K562 (cell line): ENCODE measurements at regions not wholly inside any gene's neighbourhood (a gene's known extent, or its start where the extent isn't known, plus 50 kb on each side); places are given as distances from the start of the nearest gene placed in this dataset.

Experiments used
- ATAC-seq: fragments of 200-7000 bp; cut with Tn5 transposase; 3 replicates; pipeline ENCODE4 v1.9.1; 2020; ENCODE audit warnings: moderate library complexity
- BruUV-seq: library from RNA; stranded (reverse); fragments of 400-500 nt; replicated peaks from 2 replicates; lab custom pipeline; 2021; lab: Mats Ljungman, UMichigan
- CTCF ChIA-PET: fragments of 300-600 bp; formaldehyde crosslinking; extraction: SDS; loops from one replicate; lab custom pipeline; 2021; ENCODE audit warnings: low intra/inter-chr PET ratio; lab: Yijun Ruan, JAX
- POLR2A ChIA-PET: fragments of 300-600, 350-650 bp; sonication (Branson Sonifier 250); formaldehyde crosslinking; extraction: SDS; loops from one replicate; lab custom pipeline; 2021; ENCODE audit warnings: antibody characterized with exemption, inconsistent platforms; lab: Yijun Ruan, JAX
- DNase-seq, 4 experiments: peaks; one replicate each; pipeline versions ENCODE4 v3.0.0 to v3.0.0-alpha.2; 2011 to 2018; ENCODE audit warnings: low spot score in 3 of 4, mixed read lengths in 3 of 4; ENCODE audit errors: extremely low read depth in 1 of 4
- FAIRE-seq: peaks from 2 replicates; lab custom pipeline; 2011; peaks lifted over from hg19 to GRCh38; lab: Jason Lieb, UNC
- H2AFZ ChIP-seq: 2 replicates; pipeline ENCODE4 v1.6.0; 2011; ENCODE audit warnings: low read depth, low read length, control low read depth, inconsistent platforms
- H3K27ac ChIP-seq: fragments of 200-600 bp; 3 replicates; pipeline ENCODE4 v1.8.0; 2011; ENCODE audit warnings: low read depth, mild to moderate bottlenecking, control low read depth, inconsistent platforms, low read length, moderate library complexity, mixed read lengths; ENCODE audit errors: extremely low read depth
- H3K27me3 ChIP-seq, 2 experiments: fragments of 300-600 bp in 1 of 2; 2 replicates in 1 of 2; 3 replicates in 1 of 2; pipeline versions ENCODE4 v1.6.0 to v1.8.0; 2011; ENCODE audit warnings: inconsistent platforms in 2 of 2, low read length in 2 of 2, mild to moderate bottlenecking in 1 of 2, mixed read lengths in 1 of 2, moderate library complexity in 1 of 2; ENCODE audit not compliant: control insufficient read depth in 2 of 2, insufficient read depth in 2 of 2
- H3K36me3 ChIP-seq: fragments of 300-600 bp; 3 replicates; pipeline ENCODE4 v1.8.0; 2011; ENCODE audit warnings: mild to moderate bottlenecking, low read length, inconsistent platforms; ENCODE audit not compliant: control insufficient read depth, insufficient read depth
- H3K4me1 ChIP-seq, 2 experiments: fragments of 200-600 bp in 1 of 2; replicated peaks in 1 of 2; 2 replicates in 1 of 2; 3 replicates in 1 of 2; pipeline versions ENCODE4 v1.5.1 to v1.8.0; 2011; ENCODE audit warnings: inconsistent platforms in 2 of 2, low read length in 2 of 2, mild to moderate bottlenecking in 1 of 2, mixed read lengths in 1 of 2, moderate library complexity in 1 of 2; ENCODE audit not compliant: control insufficient read depth in 2 of 2, insufficient read depth in 2 of 2
- H3K4me2 ChIP-seq: 2 replicates; pipeline ENCODE4 v1.6.1; 2011; ENCODE audit warnings: low read length, control low read depth, inconsistent platforms, mixed read lengths; ENCODE audit not compliant: insufficient read depth
- H3K4me3 ChIP-seq: fragments of 200-600 bp; sonication (generic), shearing (Covaris generic); 2 replicates; pipeline ENCODE4 v1.5.1; 2016; ENCODE audit warnings: control low read depth, inconsistent platforms
- H3K79me2 ChIP-seq: fragments of 200-600 bp; 3 replicates; pipeline ENCODE4 v1.8.0; 2011; ENCODE audit warnings: low read length, inconsistent platforms; ENCODE audit not compliant: control insufficient read depth, insufficient read depth
- H3K9ac ChIP-seq, 2 experiments: 2 replicates each; pipeline versions ENCODE4 v1.6.0 to v1.6.1; 2011; ENCODE audit warnings: low read depth in 2 of 2, low read length in 2 of 2, control low read depth in 1 of 2, inconsistent platforms in 1 of 2, mild to moderate bottlenecking in 1 of 2, mixed read lengths in 1 of 2; ENCODE audit not compliant: insufficient read depth in 1 of 2
- H3K9me1 ChIP-seq: one replicate; pipeline ENCODE4 v1.6.0; 2011; ENCODE audit warnings: inconsistent platforms, mild to moderate bottlenecking, low read length, moderate library complexity; ENCODE audit not compliant: control insufficient read depth, insufficient read depth
- H3K9me3 ChIP-seq: replicated peaks from 2 replicates; pipeline ENCODE4 v1.5.1; 2011; ENCODE audit warnings: low read depth, low read length, inconsistent platforms; ENCODE audit not compliant: control insufficient read depth, insufficient read depth
- H4K20me1 ChIP-seq: replicated peaks from 2 replicates; pipeline ENCODE4 v1.6.1; 2011; ENCODE audit warnings: low read length, inconsistent platforms, mixed read lengths; ENCODE audit not compliant: control insufficient read depth, insufficient read depth
- CXXC5 ChIP-seq: fragments of 250-450 bp; sonication (Bioruptor Pico); IDR thresholded peaks from 2 replicates; pipeline ENCODE4 v1.8.0; 2022; ENCODE audit warnings: inconsistent platforms, mild to moderate bottlenecking, moderate library complexity
- GABPB2 ChIP-seq: fragments of 250-450 bp; sonication (Bioruptor Pico); conservative IDR thresholded peaks from 2 replicates; pipeline ENCODE4 v1.5.1; 2021; ENCODE audit warnings: mild to moderate bottlenecking
- JUND ChIP-seq, 2 experiments: IDR thresholded peaks; 2 replicates in 1 of 2; 3 replicates in 1 of 2; pipeline ENCODE4 v1.6.1; 2011; ENCODE audit warnings: borderline replicate concordance in 2 of 2, low read depth in 2 of 2, low read length in 2 of 2, improper control_type of control experiment in 1 of 2, missing biosample characterization in 1 of 2, missing genetic modification characterization in 1 of 2, missing genetic modification reagents in 1 of 2
- MCM3 ChIP-seq: fragments of 450-650 bp; IDR thresholded peaks from 2 replicates; pipeline ENCODE4 v1.6.1; 2016
- SMARCA4 ChIP-seq: fragments of 450-650 bp; IDR thresholded peaks from 2 replicates; pipeline ENCODE4 v1.6.1; 2016
- SPI1 ChIP-seq: IDR thresholded peaks from 2 replicates; pipeline ENCODE4 v1.6.1; 2011; ENCODE audit warnings: low read depth, low read length, control low read depth, borderline replicate concordance
- TARDBP ChIP-seq: fragments of 450-650 bp; IDR thresholded peaks from 2 replicates; pipeline ENCODE4 v1.6.1; 2016
- ZC3H11A ChIP-seq: IDR thresholded peaks from 2 replicates; pipeline ENCODE4 v1.6.1; 2012; ENCODE audit warnings: low read depth, low read length, improper control_type of control experiment
- ZNF764 ChIP-seq: fragments of 250-450 bp; sonication (Bioruptor Pico); IDR thresholded peaks from 2 replicates; pipeline ENCODE4 v1.4.0; 2020; ENCODE audit warnings: low read depth, mild to moderate bottlenecking, moderate library complexity
- WGBS: fragments of 100-300 bp; shearing (Covaris generic); methylation state at CpG from one replicate; pipeline ENCODE4 v1.1.6; 2016; ENCODE audit warnings: low coverage, mixed read lengths; ENCODE audit not compliant: insufficient coverage; ENCODE audit errors: missing lambda C conversion rate; 5-methylcytosine and 5-hydroxymethylcytosine counted together
- in situ Hi-C: fragments of 300-500 bp; cut with MboI; formaldehyde crosslinking; loops from 4 replicates; pipeline ENCODE4 v1.15.0; 2018; ENCODE audit warnings: inconsistent platforms, mixed read lengths
- intact Hi-C: fragments of 100-400 bp; cut with micrococcal nuclease; formaldehyde crosslinking; loops from 2 replicates; pipeline ENCODE4 v1.14.2; 2022
- TF ChIP-seq, protein P1 (sequence below), 2 experiments: fragments of 250-450 bp in 1 of 2; fragments of 450-650 bp in 1 of 2; sonication (Bioruptor Pico) in 1 of 2; IDR thresholded peaks; 2 replicates each; pipeline versions ENCODE4 v1.6.1 to v1.8.0; 2016 to 2021; ENCODE audit warnings: mild to moderate bottlenecking in 2 of 2, moderate library complexity in 2 of 2, missing compliant biosample characterization in 1 of 2, missing genetic modification characterization in 1 of 2

DNA sequence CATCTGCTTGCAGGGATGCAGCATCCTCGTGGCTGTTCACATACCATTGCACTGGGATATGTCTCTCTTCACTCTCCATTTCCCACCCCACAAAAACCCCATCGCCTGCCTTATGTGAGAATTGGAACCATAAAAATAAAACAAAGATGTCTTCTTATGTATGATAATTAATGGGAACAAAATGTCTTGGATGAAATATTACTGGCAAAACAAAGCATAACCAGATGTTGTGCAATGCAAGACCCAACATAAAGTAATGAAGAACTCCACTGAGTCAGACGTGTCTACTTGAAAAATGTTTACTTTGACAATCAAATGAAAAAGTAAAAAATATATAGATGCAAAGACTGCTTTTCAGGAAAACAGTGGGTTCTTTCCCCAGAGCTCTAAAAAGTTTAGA, 611.3 kb upstream of the SYT4 start (continued):
- TF ChIP-seq SPI1 (no peak), ZC3H11A (no peak)
- TF ChIP-seq, all 486 proteins: peak for 0

DNA sequence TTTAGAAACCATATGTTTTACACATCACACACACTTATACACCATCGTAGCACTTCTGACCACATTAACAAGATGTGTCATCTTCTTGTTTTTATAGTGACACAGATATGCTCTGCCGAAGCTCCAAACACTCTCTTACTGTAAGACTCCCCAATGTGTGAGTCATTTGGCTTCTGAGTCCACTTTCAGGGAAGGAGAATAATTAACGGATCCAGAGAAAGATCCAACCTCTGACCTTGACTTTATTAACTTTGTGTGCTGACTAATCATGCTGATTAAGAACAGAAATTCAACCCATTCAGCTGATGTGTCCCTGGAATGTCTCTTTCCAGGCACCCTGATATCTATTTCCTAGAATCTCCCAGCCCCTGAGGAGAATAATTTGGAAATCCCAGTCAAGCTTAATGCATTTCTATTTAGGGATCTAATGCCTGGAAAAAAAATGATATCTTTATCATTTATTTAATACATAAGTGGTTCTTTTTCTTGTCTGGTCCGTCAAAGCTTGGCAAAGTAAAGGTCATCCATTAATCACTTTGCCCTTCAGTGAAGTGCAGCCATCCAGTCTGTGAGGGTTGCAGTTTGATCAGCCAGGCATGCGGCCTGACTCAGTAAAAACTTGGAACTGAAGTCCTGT, 615.8 kb upstream of the SYT4 start:
- no peaks in the 10 kb centered on the region for H3K9me3 ChIP-seq
- in situ Hi-C loops, result no loop called here
- intact Hi-C loops, result no loop called here
- DNase-seq (no peak), FAIRE-seq (no peak), ATAC-seq (no peak)
- CTCF ChIA-PET, result no interaction called here
- H3K4me3 ChIP-seq, result no peak overlapping the region
- H3K9me1 ChIP-seq, result no peaks in the 10 kb centered on the region
- no peak overlapping the region for H3K27ac ChIP-seq
- 2% methylated on average over 5 of the region's 5 CpGs for WGBS
- H3K4me2 ChIP-seq, result no peak overlapping the region
- H3K9ac ChIP-seq, result no peak overlapping the region
- POLR2A ChIA-PET, result no interaction called here
- no peaks in the 10 kb centered on the region for H3K36me3 ChIP-seq
- H3K27me3 ChIP-seq, result no peaks in the 10 kb centered on the region
- H4K20me1 ChIP-seq, result no peaks in the 10 kb centered on the region
- no TSS peak for BruUV-seq
- no peaks in the 10 kb centered on the region for H3K4me1 ChIP-seq
- H2AFZ ChIP-seq, result no peak overlapping the region
- H3K79me2 ChIP-seq, result no peaks in the 10 kb centered on the region
- no peak for TF ChIP-seq GABPB2 (CRISPR knock-in tag)
- TF ChIP-seq CXXC5 (CRISPR knock-in tag), result no peak
- TF ChIP-seq TARDBP, result no peak
- TF ChIP-seq SMARCA4, result no peak
- TF ChIP-seq MCM3, result no peak
- TF ChIP-seq, protein P1, sequence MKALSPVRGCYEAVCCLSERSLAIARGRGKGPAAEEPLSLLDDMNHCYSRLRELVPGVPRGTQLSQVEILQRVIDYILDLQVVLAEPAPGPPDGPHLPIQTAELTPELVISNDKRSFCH (CRISPR knock-in tag; IDR thresholded peaks at IDR 0.05), result no peak
- TF ChIP-seq, protein P1 (tag; IDR thresholded peaks at IDR 0.05), result no peak
- TF ChIP-seq JUND (IDR thresholded peaks at IDR 0.05; ENCODE audit: borderline replicate concordance, low read depth, low read length), result no peak
- TF ChIP-seq JUND (tag; IDR thresholded peaks at IDR 0.05; ENCODE audit: borderline replicate concordance, low read depth, low read length), result no peak
- TF ChIP-seq ZNF764 (CRISPR knock-in tag), result no peak
